KOPT-K1 (cell line): ENCODE measurements at regions not wholly inside any gene's neighbourhood (a gene's known extent, or its start where the extent isn't known, plus 50 kb on each side); places are given as distances from the start of the nearest gene placed in this dataset.

Experiments used
- H3K27ac ChIP-seq: fragments of 200-600 bp; sonication (generic); 2 replicates; pipeline ENCODE4 v1.5.1; 2016; ENCODE audit warnings: antibody characterized with exemption, mild to moderate bottlenecking, low read depth, low read length; ENCODE audit not compliant: poor library complexity, severe bottlenecking
- H3K36me3 ChIP-seq: fragments of 200-600 bp; sonication (generic); 2 replicates; pipeline ENCODE4 v1.5.1; 2017; ENCODE audit warnings: antibody characterized with exemption, mild to moderate bottlenecking, low read length, moderate library complexity; ENCODE audit not compliant: insufficient read depth
- H3K9me3 ChIP-seq: fragments of 200-600 bp; sonication (generic); 2 replicates; pipeline ENCODE4 v1.5.1; 2017; ENCODE audit warnings: antibody characterized with exemption, low read length, mild to moderate bottlenecking; ENCODE audit not compliant: insufficient read depth, poor library complexity, severe bottlenecking

GRCh38 chr6:41404182-41404845, 68.9 kb downstream of the NCR2 start:
- Histone ChIP-seq H3K36me3 (no peaks in the 10 kb centered on the region), H3K27ac (no peak overlapping the region), H3K9me3 (peaks cover 6% of the 10 kb centered on the region)

GRCh38 chr6:41405941-41406727, 70.7 kb downstream of the NCR2 start:
- Histone ChIP-seq H3K9me3 (peaks cover 6% of the 10 kb centered on the region), H3K27ac (no peak overlapping the region), H3K36me3 (no peaks in the 10 kb centered on the region)

- Histone ChIP-seq H3K36me3 (no peaks in the 10 kb centered on the region), H3K27ac (no peak overlapping the region), H3K9me3 (peaks cover 6% of the 10 kb centered on the region)
Observed at GRCh38 chr6:41406728-41407489, 71.5 kb downstream of the NCR2 start.

DNA sequence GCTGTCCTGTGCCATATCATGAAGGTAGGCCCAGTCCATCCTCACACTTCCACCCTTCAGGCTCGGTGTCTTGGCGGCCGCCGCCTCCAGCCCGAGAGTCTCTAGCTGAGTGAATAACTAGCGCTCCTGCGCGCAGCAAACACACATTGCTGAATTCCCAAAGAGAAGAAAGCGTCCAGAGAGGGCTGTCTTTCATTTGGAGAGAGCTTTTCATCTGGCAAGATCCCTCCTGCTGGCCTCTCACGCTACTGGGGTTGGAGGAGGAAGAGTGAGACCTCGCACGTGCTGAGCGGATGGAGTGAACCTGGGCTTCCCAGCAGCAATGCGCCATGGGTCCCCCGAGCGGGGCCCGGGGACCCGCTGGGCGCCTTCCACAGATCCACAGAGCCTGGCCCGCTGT, 73.2 kb downstream of the NCR2 start:
- H3K27ac ChIP-seq = no peak overlapping the region
- H3K36me3 ChIP-seq = no peaks in the 10 kb centered on the region
- peaks cover 6% of the 10 kb centered on the region for H3K9me3 ChIP-seq

DNA sequence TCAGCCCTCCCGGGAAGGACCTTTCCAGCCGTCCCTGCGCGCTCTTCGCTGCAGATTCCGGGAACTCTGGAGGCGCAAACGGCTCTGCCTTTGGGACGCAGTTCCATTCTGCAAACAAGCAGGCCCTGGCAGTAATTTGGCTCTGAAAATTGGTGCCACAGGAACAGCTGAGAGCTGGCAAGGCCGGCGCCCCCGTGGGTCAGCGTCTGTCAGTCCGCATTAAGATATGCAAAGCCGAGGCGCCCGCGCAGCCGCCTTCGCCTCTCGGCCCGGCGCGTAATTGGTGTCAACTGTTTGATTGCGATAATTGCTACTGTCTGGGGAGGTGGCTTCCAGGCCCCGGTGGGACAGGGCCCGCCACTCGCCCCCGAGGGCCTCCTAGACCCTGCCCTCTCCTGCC, 73.6 kb downstream of the NCR2 start:
- H3K9me3 ChIP-seq = peaks cover 6% of the 10 kb centered on the region
- H3K36me3 ChIP-seq = no peaks in the 10 kb centered on the region
- no peak overlapping the region for H3K27ac ChIP-seq

DNA sequence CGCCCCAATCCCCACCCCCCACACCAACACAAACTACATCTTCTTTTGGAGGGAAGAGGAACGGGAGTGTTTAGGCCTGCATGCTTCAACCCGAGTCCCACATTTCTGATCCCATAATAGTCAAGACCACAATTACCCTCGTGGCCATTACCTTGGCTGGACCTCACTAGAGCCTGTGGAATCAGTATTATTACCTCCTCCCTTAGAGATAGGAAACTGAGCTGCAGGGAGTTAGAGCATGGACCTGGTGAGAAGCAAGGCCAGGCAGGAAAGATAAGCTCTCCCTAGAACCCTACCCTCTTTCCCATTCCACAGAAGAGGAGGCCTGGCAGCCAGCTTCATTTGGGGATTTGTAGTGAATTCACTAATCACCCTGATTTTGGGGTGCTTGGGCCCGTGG, 74.1 kb downstream of the NCR2 start:
- Histone ChIP-seq H3K27ac (no peak overlapping the region), H3K9me3 (peaks cover 6% of the 10 kb centered on the region)

DNA sequence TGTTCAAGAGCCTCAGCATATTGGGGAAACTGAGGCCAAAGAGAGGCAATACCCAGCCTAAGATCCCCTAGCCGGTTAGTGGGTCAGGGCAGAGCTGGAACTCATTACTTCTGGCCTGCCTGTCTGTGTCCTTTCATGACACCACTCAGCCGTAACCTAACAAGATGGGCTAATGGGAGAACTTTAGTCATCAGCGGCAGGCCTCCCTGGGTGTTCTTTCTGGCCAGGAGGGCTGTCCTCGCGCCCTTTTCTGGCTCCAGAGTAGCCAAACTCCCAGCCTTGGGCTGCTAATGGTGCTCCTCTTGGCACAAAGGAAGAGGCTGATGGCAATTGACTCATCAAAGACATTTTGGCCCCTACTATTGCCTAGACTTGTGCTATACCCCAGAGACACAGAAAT, 76.6 kb downstream of the NCR2 start:
- Histone ChIP-seq H3K27ac (peak overlapping the region; percentile 99), H3K9me3 (no peaks in the 10 kb centered on the region), H3K36me3 (no peaks in the 10 kb centered on the region)

More for the DNA sequence above, 74.1 kb downstream of the NCR2 start:
- H3K36me3 ChIP-seq = no peaks in the 10 kb centered on the region

DNA sequence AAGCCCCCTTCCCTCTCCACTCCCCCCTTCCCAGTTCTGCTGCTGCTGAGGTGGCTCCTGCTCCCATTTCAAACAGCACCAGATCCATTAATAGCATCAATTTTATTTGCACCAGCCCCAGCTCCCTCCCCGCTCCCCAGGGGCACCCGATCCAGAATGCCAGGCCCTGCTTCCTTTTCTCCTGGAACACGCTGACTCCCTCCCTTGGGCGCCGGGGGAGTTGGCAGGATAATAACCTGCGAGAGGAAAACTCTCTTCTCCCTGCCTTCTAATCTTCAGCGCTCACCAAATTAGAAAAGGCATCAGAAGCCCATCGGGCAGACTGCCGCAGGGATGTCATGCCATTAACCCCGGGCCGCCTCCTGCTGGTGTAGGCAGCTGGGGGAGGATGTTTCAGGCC, 77.8 kb downstream of the NCR2 start:
- Histone ChIP-seq H3K27ac (peak overlapping the region; percentile 99), H3K9me3 (no peaks in the 10 kb centered on the region), H3K36me3 (no peaks in the 10 kb centered on the region)

- peak overlapping the region; percentile 99 for H3K27ac ChIP-seq
- H3K36me3 ChIP-seq = no peaks in the 10 kb centered on the region
- peaks cover 14% of the 10 kb centered on the region for H3K9me3 ChIP-seq
Observed at GRCh38 chr6:41416501-41416837, 81.1 kb downstream of the NCR2 start.

DNA sequence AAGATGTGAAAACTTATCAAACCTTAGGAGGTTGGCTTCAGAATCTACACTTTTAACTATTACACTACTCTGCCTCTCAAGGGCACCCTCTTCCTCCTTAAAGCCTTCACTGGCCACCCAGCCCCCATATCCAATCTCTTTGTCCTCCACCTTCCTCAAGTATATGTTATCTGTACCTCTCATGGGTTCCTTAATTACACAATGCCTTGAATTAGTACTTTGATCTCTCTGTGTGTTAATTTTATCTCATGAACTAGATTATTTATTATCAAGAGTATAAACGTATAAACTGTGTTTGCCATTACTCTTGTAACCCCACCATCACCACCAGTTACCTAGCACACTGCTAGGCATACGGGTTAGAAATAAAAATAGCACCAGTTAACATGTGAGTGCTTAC, 83.3 kb downstream of the NCR2 start:
- Histone ChIP-seq H3K9me3 (peaks cover 14% of the 10 kb centered on the region), H3K36me3 (no peaks in the 10 kb centered on the region), H3K27ac (peak overlapping the region; percentile 99)

GRCh38 chr6:41419385-41419784, 84.0 kb downstream of the NCR2 start:
- H3K36me3 ChIP-seq = no peaks in the 10 kb centered on the region
- no peak overlapping the region for H3K27ac ChIP-seq
- H3K9me3 ChIP-seq = peaks cover 14% of the 10 kb centered on the region

DNA sequence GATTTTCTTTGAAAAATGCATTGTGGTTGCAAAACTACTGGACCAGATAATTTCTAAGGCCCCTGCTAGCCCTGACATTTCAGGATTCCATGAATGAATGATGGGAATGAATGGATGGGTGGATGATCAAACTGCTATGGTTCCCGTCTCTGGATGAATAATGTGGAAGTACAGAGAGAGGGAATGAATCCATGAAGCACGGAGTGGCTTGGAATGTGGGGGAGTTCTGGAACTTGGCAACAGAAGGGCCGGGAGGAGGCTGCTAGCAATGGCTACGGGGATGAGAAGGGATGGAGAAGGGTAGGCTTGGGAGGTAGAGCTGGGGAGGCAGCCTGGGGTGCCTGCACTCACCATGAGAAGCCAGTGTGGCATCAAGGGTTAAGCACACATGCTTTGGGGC, 84.8 kb downstream of the NCR2 start:
- no peaks in the 10 kb centered on the region for H3K36me3 ChIP-seq
- H3K27ac ChIP-seq = no peak overlapping the region
- H3K9me3 ChIP-seq = peaks cover 14% of the 10 kb centered on the region

DNA sequence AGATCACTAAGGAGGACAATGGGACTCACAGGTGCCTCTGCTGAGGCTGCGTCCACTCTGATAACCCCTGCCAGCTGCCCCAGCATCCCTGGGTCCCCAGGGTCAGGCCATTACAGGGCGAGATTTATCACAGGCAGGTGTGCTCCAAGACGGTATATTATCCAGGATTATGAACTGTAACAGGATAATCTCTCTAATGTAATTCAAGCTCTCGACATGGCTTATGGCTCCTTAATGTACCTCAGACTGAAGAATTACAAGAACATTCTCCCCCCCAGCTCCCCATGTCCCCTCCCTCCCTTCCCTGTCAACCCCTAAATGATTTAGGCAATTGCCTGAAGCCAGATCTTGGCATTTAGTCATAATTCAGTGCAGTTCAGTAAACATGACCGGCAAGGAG, 86.8 kb downstream of the NCR2 start:
- H3K27ac ChIP-seq = no peak overlapping the region
- peaks cover 14% of the 10 kb centered on the region for H3K9me3 ChIP-seq
- no peaks in the 10 kb centered on the region for H3K36me3 ChIP-seq

DNA sequence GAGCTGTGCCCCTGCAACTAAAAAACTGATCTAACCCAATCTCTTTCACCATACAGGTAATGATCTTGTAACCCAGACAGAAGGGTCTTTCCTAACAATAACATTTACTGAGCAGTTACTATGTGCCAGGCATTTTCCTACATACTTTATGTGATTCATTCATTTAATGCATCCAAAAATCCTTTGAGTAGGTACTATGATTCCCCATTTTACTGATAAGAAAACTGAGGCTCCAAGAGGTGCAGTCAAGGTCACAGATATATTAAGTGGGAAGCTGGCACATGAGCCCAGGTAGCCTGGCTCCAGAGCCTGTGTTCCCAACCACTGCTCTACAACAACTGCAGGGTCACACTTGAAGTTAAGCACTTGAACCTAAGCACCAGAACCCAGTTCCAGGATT, 87.6 kb downstream of the NCR2 start:
- Histone ChIP-seq H3K27ac (no peak overlapping the region), H3K9me3 (peaks cover 14% of the 10 kb centered on the region), H3K36me3 (no peaks in the 10 kb centered on the region)

- Histone ChIP-seq H3K36me3 (no peaks in the 10 kb centered on the region), H3K27ac (peak overlapping the region; percentile 48), H3K9me3 (peaks cover 3% of the 10 kb centered on the region)
Observed at GRCh38 chr6:41424370-41425058, 89.1 kb downstream of the NCR2 start.
